Sigmoid colon (tissue), 6 donors: ENCODE measurements at regions not wholly inside any gene's neighbourhood (a gene's known extent, or its start where the extent isn't known, plus 50 kb on each side); places are given as distances from the start of the nearest gene placed in this dataset.
"Not testable (repeated sequence)": the region's sequence is repeated elsewhere in the genome, so short reads cannot be mapped to it uniquely, and the experiment has no call there.

ENCODE experiments used
- DNase-seq: peaks from one replicate; pipeline ENCODE4 v3.0.0-alpha.2; 2019
- H3K27ac ChIP-seq, 4 donors: fragments of 200-600 bp; sonication (generic); one replicate each; pipeline ENCODE4 v1.5.1; 2016 to 2019; ENCODE audit warnings: mild to moderate bottlenecking in 1 of 4
- H3K27me3 ChIP-seq, 3 donors: fragments of 200-600 bp; sonication (generic); one replicate each; pipeline ENCODE4 v1.5.1; 2019; ENCODE audit warnings: mild to moderate bottlenecking in 1 of 3
- H3K36me3 ChIP-seq, 4 donors: fragments of 200-600 bp; sonication (generic); one replicate each; pipeline ENCODE4 v1.5.1; 2016 to 2019
- H3K4me1 ChIP-seq, 4 donors: fragments of 200-600 bp; sonication (generic); one replicate each; pipeline ENCODE4 v1.5.1; 2017 to 2019
- H3K4me3 ChIP-seq, 4 donors: fragments of 200-600 bp; sonication (generic); one replicate each; pipeline ENCODE4 v1.5.1; 2017 to 2019; ENCODE audit warnings: mild to moderate bottlenecking in 2 of 4, moderate library complexity in 1 of 4
- H3K9me3 ChIP-seq, 4 donors: fragments of 200-600 bp in 3 of 4; sonication (generic) in 3 of 4; one replicate each; pipeline versions ENCODE4 v1.5.1 to v1.6.1; 2013 to 2019
- EP300 ChIP-seq, 4 donors: sonication (generic); formaldehyde crosslinking; IDR thresholded peaks; one replicate each; pipeline ENCODE4 v1.6.1; 2017; ENCODE audit warnings: antibody characterized with exemption in 4 of 4
- POLR2A ChIP-seq, 2 donors: fragments of 450-650 bp; IDR thresholded peaks; one replicate each; pipeline ENCODE4 v1.6.1; 2016; ENCODE audit warnings: antibody characterized with exemption in 2 of 2, mild to moderate bottlenecking in 2 of 2, moderate library complexity in 2 of 2
- POLR2AphosphoS5 ChIP-seq, 4 donors: sonication (generic); formaldehyde crosslinking; IDR thresholded peaks; one replicate each; pipeline ENCODE4 v1.6.1; 2017; ENCODE audit warnings: antibody characterized with exemption in 4 of 4
- WGBS, 2 donors: extraction: QIAGEN DNeasy Blood & Tissue Kit; methylation state at CpG; one replicate each; pipeline ENCODE4 v1.1.7; 2013; 5-methylcytosine and 5-hydroxymethylcytosine counted together
- intact Hi-C: fragments of 100-400 bp; cut with DNase I; formaldehyde crosslinking; loops from one replicate; pipeline ENCODE4 v1.15.1; 2023
- TF ChIP-seq, protein P1 (sequence below), 4 experiments: fragments of 450-650 bp in 3 of 4; fragments of 200-600 bp in 1 of 4; IDR thresholded peaks; one replicate each; pipeline ENCODE4 v1.5.1; 2016 to 2019; ENCODE audit warnings: antibody characterized with exemption in 4 of 4, mild to moderate bottlenecking in 3 of 4, moderate library complexity in 2 of 4
- donor health status: healthy with polysubstance abuse.
- donor health status: healthy.

- Histone ChIP-seq H3K27ac (no peak overlapping the region), H3K4me1 (peaks cover 0 to 11% (median 4%) of the 10 kb centered on the region in 4 donors), H3K9me3 (no peaks in the 10 kb centered on the region), H3K36me3 (no peaks in the 10 kb centered on the region), H3K4me3 (no peak overlapping the region), H3K27me3 (no peaks in the 10 kb centered on the region)
- WGBS, 2 donors: 18 to 56% methylated on average over 3 of the region's 3 CpGs
- no peak for TF ChIP-seq POLR2AphosphoS5 (IDR thresholded peaks at IDR 0.05)
- TF ChIP-seq, protein P1, sequence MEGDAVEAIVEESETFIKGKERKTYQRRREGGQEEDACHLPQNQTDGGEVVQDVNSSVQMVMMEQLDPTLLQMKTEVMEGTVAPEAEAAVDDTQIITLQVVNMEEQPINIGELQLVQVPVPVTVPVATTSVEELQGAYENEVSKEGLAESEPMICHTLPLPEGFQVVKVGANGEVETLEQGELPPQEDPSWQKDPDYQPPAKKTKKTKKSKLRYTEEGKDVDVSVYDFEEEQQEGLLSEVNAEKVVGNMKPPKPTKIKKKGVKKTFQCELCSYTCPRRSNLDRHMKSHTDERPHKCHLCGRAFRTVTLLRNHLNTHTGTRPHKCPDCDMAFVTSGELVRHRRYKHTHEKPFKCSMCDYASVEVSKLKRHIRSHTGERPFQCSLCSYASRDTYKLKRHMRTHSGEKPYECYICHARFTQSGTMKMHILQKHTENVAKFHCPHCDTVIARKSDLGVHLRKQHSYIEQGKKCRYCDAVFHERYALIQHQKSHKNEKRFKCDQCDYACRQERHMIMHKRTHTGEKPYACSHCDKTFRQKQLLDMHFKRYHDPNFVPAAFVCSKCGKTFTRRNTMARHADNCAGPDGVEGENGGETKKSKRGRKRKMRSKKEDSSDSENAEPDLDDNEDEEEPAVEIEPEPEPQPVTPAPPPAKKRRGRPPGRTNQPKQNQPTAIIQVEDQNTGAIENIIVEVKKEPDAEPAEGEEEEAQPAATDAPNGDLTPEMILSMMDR (IDR thresholded peaks at IDR 0.05): peak in 1 of 4 experiments; percentile 11
- TF ChIP-seq POLR2A (IDR thresholded peaks at IDR 0.05): no peak
- no peak for TF ChIP-seq EP300 (IDR thresholded peaks at IDR 0.05)
- intact Hi-C loops: loop anchor here (10.0 kb wide), 1 partner anchor 99 kb away; no protein-coding TSS in a partner anchor
- DNase-seq: no peak
These were observed 101.8 kb downstream of the BDH1 start for GRCh38 chr3:197454014-197454413.

- H3K27ac ChIP-seq: no peak overlapping the region
- 90 to 92% methylated on average over 4 of the region's 4 CpGs for WGBS, 2 donors
- H3K4me3 ChIP-seq: no peak overlapping the region
- H3K27me3 ChIP-seq: no peaks in the 10 kb centered on the region
- H3K4me1 ChIP-seq: peaks cover 0 to 1% (median under 1%) of the 10 kb centered on the region in 4 donors
- H3K36me3 ChIP-seq: no peaks in the 10 kb centered on the region
- no peak for TF ChIP-seq POLR2A (IDR thresholded peaks at IDR 0.05)
- no peak for TF ChIP-seq POLR2AphosphoS5 (IDR thresholded peaks at IDR 0.05)
- TF ChIP-seq EP300 (IDR thresholded peaks at IDR 0.05): no peak
- TF ChIP-seq, protein P1 (IDR thresholded peaks at IDR 0.05): no peak
- intact Hi-C loops: loop anchor here (10.0 kb wide), 1 partner anchor 96 kb away; no protein-coding TSS in a partner anchor
- H3K9me3 ChIP-seq: no peaks in the 10 kb centered on the region
- DNase-seq: no peak
These were observed 105.0 kb downstream of the BDH1 start for GRCh38 chr3:197450810-197451209.

GRCh38 chr3:197450308-197450707 lies 105.5 kb downstream of the BDH1 start:
- Histone ChIP-seq H3K27ac (no peak overlapping the region), H3K4me1 (no peaks in the 10 kb centered on the region), H3K9me3 (no peaks in the 10 kb centered on the region), H3K36me3 (no peaks in the 10 kb centered on the region), H3K4me3 (no peak overlapping the region), H3K27me3 (no peaks in the 10 kb centered on the region)
- no peak for TF ChIP-seq EP300 (IDR thresholded peaks at IDR 0.05)
- TF ChIP-seq, protein P1 (IDR thresholded peaks at IDR 0.05): no peak
- TF ChIP-seq POLR2A (IDR thresholded peaks at IDR 0.05): no peak
- no peak for TF ChIP-seq POLR2AphosphoS5 (IDR thresholded peaks at IDR 0.05)
- DNase-seq: peak; percentile 1
- intact Hi-C loops: loop anchor here (10.0 kb wide), 1 partner anchor 96 kb away; no protein-coding TSS in a partner anchor
- 62 to 92% methylated on average over 2 of the region's 2 CpGs for WGBS, 2 donors

- H3K9me3 ChIP-seq, H3K36me3 ChIP-seq, DNase-seq, H3K27me3 ChIP-seq, H3K4me1 ChIP-seq, intact Hi-C loops, H3K4me3 ChIP-seq, H3K27ac ChIP-seq: not testable (repeated sequence)
- 92 to 95% methylated on average over 3 of the region's 3 CpGs for WGBS, 2 donors
These were observed 106.6 kb downstream of the BDH1 start for GRCh38 chr3:197449181-197449580.

DNA sequence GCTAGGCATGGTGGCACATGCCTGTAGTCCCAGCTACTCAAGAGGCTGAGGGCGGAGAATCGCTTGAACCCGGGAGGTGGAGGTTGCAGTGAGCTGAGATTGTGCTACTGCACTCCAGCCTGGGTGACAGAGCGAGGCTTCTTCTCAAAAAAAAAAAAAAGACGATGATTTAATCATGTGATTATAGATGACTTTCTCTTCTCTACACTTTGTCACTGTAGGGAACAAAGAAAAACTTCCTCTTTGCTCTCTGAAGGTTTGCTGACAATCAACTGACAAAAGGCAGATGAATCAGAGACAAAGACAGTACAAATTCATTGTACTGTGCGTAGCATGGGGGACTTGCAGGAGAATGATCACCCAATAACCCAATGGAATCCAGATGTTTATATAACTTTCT lies 108.0 kb downstream of the BDH1 start:
- 78 to 88% methylated on average over 6 of the region's 6 CpGs for WGBS, 2 donors
- H3K27ac ChIP-seq, H3K4me1 ChIP-seq, H3K27me3 ChIP-seq, intact Hi-C loops, H3K36me3 ChIP-seq, H3K9me3 ChIP-seq, H3K4me3 ChIP-seq: not testable (repeated sequence)
- DNase-seq: peak; percentile 13

- 84 to 89% methylated on average over 7 of the region's 7 CpGs for WGBS, 2 donors
- DNase-seq: peak; percentile 34
- Histone ChIP-seq H3K4me3 (no peak overlapping the region), H3K4me1 (no peaks in the 10 kb centered on the region), H3K27me3 (no peaks in the 10 kb centered on the region), H3K36me3 (no peaks in the 10 kb centered on the region), H3K9me3 (no peaks in the 10 kb centered on the region), H3K27ac (no peak overlapping the region)
- intact Hi-C loops: no loop called here
- TF ChIP-seq POLR2A (IDR thresholded peaks at IDR 0.05) (no peak), POLR2AphosphoS5 (IDR thresholded peaks at IDR 0.05) (no peak), EP300 (IDR thresholded peaks at IDR 0.05) (no peak)
- TF ChIP-seq, protein P1 (IDR thresholded peaks at IDR 0.05): no peak
These were observed 108.7 kb downstream of the BDH1 start for GRCh38 chr3:197447057-197447456.
